ENCODE measurements at regions not wholly inside any gene's neighbourhood (a gene's known extent, or its start where the extent isn't known, plus 50 kb on each side); places are given as distances from the start of the nearest gene placed in this dataset.
"Not testable (repeated sequence)": the region's sequence is repeated elsewhere in the genome, so short reads cannot be mapped to it uniquely, and the experiment has no call there.

- DNase-seq: not testable (repeated sequence)
These were observed 54.0 kb downstream of the CYP26A1 start for GRCh38 chr10:93127642-93128215.

GRCh38 chr10:93131986-93132385 lies 58.3 kb downstream of the CYP26A1 start:
- DNase-seq: no peak

- no peak for DNase-seq
These were observed 64.6 kb downstream of the CYP26A1 start for GRCh38 chr10:93138113-93138870.

DNA sequence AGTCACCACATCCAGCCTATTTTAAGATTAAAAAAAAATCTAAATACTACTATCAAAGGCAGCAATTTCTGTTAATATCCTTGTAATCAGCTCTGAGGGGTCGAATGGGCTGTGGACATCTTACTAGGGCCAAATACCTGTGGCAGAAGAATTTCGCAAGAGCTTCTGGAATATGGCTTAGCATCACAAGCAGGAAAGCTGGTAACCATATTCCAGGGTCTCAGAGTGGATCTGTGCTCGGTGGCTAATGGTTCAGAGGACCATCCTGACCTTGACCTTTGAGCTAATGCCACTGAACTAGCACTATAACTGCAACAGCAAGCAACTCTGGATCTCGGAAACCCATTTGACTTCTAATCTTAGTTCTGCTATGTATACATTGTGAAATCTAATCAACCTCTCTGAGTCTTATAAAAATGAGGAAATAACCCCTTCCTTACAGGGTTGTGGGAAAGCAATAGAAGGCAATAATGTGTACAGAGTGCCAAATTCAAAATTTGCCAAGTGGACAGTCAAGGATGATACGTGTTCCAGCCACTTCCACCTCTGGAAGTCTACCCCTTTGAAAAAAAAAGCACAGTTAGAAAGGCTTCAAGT lies 65.5 kb downstream of the CYP26A1 start:
- no peak for DNase-seq

GRCh38 chr10:93142534-93142933 lies 68.8 kb downstream of the CYP26A1 start:
- DNase-seq: no peak

DNA sequence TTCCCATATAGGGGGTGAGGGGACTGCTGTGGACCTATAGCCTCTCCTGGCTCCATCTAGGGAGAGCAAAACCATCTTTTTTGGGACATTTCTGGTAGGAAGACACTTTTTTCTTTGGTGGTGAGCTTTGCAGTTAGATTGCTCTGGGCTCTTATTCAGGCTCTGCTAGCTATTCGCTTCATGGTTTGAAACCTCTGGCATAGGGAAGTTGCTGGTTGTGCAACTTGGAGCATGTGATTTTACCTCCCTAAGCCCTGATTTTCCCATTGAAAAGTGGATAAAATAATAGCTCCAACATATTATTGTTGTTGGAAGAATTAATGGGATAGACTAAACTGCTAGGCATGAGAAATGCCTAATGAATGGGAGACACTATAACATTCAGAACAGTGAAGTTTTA lies 69.6 kb downstream of the CYP26A1 start:
- DNase-seq: no peak

GRCh38 chr10:93146336-93146735 lies 72.6 kb downstream of the CYP26A1 start:
- no peak for DNase-seq

DNA sequence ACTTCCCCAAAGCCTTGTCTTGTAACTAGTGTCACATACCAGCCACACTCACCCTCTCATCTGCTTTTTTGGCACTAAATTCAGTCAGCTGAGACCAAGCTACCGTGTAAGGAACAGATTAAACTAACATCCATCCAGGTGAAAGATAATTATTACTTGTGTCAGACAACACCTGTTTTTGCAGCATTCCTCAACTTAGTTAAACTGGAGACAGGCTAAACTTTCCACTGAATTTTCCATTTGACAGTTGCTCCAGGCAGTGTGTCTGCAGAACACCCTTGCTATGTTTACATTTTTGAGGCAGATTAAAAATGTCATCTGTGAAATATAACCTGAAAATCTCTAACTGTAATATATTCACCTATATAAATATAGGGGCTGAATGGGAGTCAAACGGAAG lies 73.6 kb downstream of the CYP26A1 start:
- DNase-seq: no peak

DNA sequence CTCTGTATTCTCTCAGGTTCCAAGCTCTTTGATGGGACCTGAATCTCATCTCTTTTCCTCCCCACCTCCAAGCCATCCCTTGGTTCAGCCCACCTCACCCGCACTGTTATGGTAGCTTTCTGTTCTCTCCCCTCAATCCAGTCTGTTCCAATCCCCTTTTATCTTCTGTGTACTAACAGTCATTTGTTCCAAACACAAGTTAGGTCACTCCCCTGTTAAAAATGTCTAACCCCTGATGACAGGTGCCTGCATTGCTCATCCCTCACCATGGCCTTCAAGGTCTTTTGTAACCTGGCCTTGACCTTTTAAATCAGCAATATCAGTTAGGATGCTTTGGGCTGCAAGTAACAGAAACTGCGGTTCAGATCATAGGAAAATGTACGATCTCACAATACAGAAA lies 74.8 kb downstream of the CYP26A1 start:
- no peak for DNase-seq

DNA sequence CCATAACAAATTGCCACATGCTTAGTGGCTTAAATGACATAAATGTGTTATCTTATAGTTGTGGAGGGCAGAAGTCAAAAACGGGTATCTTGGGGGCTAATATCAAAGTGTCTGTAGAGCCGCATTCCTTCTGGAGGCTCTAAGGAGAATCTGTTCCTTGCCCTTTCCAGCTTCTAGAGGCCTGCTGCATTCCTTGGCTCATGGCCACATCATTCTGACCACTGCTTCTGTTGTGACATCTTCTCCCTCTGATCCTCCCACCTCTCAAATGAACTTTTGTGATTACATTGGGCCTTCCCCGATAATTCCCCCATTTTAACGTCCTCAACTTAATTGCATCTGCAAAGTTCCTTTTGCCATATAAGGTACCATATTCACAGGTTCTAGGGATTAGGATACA lies 76.1 kb downstream of the CYP26A1 start:
- DNase-seq: no peak

DNA sequence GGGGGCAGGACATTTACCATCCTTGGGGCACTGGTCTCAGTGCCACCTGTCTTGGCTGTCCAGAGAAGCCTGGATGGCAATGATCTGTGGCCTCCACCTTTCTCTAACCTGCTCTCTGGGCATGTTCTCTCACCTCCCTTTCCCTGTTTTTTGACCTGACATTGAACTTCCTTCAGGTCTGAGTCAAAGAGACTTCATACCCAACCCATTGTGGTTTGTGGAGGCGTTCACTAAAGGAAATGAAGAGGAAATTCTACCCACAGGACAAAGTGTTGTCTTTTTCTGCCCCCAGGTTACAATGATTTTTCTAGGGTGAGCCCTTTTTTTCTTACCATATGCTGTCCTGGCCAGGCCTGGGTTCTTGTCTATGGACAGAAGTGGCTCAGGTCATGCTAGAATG lies 76.6 kb downstream of the CYP26A1 start:
- DNase-seq: peak; percentile 5

- no peak for DNase-seq
These were observed 77.4 kb downstream of the CYP26A1 start for GRCh38 chr10:93150990-93151547.

DNA sequence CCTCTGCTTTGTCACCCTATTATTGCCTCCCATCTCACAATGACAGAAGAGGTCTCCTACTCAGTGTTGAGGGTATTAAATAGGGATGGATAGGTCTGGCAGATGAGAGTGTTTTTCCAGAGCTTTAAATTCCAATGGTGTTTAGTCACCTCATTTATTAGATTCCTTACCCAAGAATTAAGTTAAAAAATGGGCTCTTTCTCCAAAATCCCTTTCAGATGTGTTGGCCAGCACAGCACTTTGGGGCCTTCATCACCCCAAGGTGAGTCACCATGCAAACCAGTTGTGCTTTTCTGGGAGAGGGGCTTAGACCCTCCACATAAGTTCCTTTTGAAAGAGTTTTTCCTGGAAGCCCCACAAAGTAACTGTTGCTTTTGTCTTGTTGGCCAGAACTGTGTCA lies 78.4 kb downstream of the CYP26A1 start:
- DNase-seq: no peak

DNA sequence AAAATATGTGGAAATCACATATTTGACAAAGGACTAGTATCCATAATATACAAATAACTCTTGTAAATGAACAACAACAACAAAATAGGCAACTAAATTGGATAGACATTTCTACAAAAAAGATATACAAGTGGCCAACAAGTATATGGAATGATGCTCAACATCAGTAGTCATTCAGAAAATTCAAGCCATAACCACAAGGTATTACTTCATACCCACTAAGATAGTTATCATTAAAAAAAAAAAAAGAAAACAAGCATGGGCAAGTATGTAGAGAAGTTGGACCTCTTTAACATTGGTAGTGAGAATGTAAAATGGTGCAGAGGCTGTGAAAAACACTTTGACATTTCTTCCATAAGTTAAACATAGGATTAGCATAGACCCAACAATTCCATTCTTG lies 80.8 kb downstream of the CYP26A1 start:
- no peak for DNase-seq

GRCh38 chr10:93160140-93160539 lies 86.4 kb downstream of the CYP26A1 start:
- no peak for DNase-seq

DNA sequence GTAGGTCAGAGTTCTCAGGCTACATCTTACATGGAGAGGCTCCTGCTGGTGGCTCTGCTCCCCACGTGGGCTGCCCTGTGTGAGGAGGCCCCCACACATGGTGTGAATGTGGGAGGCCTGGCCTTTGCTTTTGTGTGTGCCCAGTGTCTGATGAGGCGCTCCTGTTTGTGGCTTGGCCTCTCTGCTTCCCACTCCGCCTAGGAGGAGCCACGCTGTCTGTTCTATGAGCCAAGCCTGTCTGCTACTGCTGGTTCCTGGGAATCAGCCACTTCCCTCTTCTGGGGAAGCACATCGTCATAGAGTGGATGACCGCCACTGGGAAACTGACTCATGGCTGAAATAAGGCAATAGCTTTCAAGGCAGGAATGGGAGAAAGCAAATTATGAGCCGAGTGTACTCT lies 87.1 kb downstream of the CYP26A1 start:
- DNase-seq: no peak

DNA sequence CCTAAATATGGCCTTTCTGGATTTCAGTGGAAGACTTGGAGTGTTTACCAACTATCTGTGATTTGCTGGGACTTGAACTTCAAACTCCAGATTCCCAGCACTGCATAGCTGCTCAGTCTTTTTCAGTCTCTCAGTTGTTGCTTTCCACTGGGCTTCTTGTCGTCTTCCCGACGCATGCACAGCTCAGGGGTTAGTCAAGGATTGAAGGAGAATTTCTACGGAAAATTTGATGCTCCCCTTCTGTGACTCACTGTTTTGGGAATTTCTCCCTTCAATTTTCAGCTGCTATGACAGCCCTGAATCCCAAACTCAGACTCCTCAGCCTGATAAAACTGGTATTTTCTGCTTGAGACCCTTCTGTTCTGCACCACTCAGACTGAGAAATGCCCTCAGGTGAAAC lies 91.7 kb downstream of the CYP26A1 start:
- DNase-seq: no peak

DNA sequence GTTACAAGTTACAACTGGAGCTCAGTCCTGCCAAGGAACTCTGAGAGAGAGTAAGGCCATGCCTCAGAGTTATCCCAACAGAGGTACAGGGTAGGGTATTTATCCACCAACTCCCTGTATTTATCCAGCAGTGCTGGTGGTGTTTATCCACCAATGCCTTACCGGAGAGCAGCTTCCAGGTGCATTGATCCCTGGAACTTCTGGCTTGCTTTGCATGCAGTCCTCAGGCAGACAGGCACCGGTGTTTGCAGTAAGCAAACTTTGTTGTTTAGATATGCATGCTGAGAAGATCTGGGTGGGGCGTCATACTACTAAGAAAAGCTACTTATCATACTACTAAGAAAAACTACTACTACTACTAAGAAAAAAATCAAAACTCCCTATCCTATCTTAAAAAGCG lies 92.4 kb downstream of the CYP26A1 start:
- DNase-seq: no peak

GRCh38 chr10:93171837-93172236 lies 98.1 kb downstream of the CYP26A1 start:
- no peak for DNase-seq

GRCh38 chr10:93173967-93174845 lies 100.5 kb downstream of the CYP26A1 start:
- DNase-seq: no peak

GRCh38 chr10:93175490-93175889 lies 101.8 kb downstream of the CYP26A1 start:
- DNase-seq: no peak

GRCh38 chr10:93177511-93177910 lies 103.8 kb downstream of the CYP26A1 start:
- DNase-seq: no peak

DNA sequence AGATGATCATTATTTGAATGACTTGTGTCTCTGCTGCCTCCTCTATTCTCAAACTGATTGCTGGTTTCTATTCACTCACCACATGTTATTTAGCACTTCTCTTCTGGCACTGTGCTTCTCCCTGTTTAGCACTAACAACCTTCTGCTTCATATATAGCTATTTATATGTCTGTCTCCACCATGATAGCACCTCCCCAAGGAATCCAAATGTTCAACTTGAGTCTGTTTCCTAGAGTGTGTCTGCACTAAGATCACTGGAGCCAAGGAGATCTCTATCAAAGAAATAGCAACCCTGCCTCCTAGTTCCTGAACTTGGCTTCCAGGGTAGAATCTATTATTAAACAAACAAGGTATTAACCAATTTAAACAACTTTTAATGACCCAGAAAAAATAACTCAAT lies 104.5 kb downstream of the CYP26A1 start:
- DNase-seq: no peak
